A673 (cell line): ENCODE measurements at regions not wholly inside any gene's neighbourhood (a gene's known extent, or its start where the extent isn't known, plus 50 kb on each side); places are given as distances from the start of the nearest gene placed in this dataset.

Source experiments
- BruUV-seq: library from RNA; stranded (reverse); fragments of 400-500 nt; replicated peaks from 2 replicates; lab custom pipeline; 2021; lab: Mats Ljungman, UMichigan
- CTCF ChIA-PET: fragments of 300-600 bp; sonication (Branson Sonifier 250); formaldehyde crosslinking; loops from one replicate; lab custom pipeline; 2022; ENCODE audit warnings: antibody characterized with exemption; lab: Charles Lee
- POLR2A ChIA-PET: fragments of 300-600 bp; sonication (Branson Sonifier 250); formaldehyde crosslinking; loops from one replicate; lab custom pipeline; 2022; ENCODE audit warnings: antibody characterized with exemption; ENCODE audit not compliant: low non-redundant PET; lab: Charles Lee
- DNase-seq: peaks from one replicate; pipeline ENCODE4 v3.0.0-alpha.2; 2015; ENCODE audit warnings: low spot score
- H3K27ac ChIP-seq: fragments of 200-600 bp; sonication (generic); 2 replicates; pipeline ENCODE4 v1.5.1; 2016; ENCODE audit warnings: mixed run types, low read depth, mild to moderate bottlenecking, mixed read lengths, antibody characterized with exemption, low read length; ENCODE audit not compliant: poor library complexity, severe bottlenecking
- H3K27me3 ChIP-seq: fragments of 200-600 bp; sonication (generic); replicated peaks from 2 replicates; pipeline ENCODE4 v1.6.1; 2017; ENCODE audit warnings: mixed run types, low read depth, mild to moderate bottlenecking, mixed read lengths, antibody characterized with exemption, low read length; ENCODE audit not compliant: insufficient read depth, poor library complexity
- H3K36me3 ChIP-seq: fragments of 200-600 bp; sonication (generic); 2 replicates; pipeline ENCODE4 v1.6.1; 2016; ENCODE audit warnings: mixed run types, mild to moderate bottlenecking, mixed read lengths, antibody characterized with exemption, low read length; ENCODE audit not compliant: insufficient read depth, poor library complexity, severe bottlenecking
- H3K4me1 ChIP-seq: fragments of 200-600 bp; sonication (generic); 2 replicates; pipeline ENCODE4 v1.6.1; 2017; ENCODE audit warnings: mixed run types, mild to moderate bottlenecking, mixed read lengths, antibody characterized with exemption, low read length; ENCODE audit not compliant: insufficient read depth, poor library complexity, severe bottlenecking
- H3K4me3 ChIP-seq: fragments of 200-600 bp; sonication (generic); 2 replicates; pipeline ENCODE4 v1.5.1; 2016; ENCODE audit warnings: low read depth, mixed run types, mild to moderate bottlenecking, mixed read lengths, low read length; ENCODE audit not compliant: poor library complexity, severe bottlenecking
- H3K9me3 ChIP-seq: fragments of 200-600 bp; sonication (generic); 2 replicates; pipeline ENCODE4 v1.6.1; 2016; ENCODE audit warnings: mixed run types, low read depth, mild to moderate bottlenecking, mixed read lengths, antibody characterized with exemption, low read length; ENCODE audit not compliant: poor library complexity, severe bottlenecking
- EZH2 ChIP-seq: fragments of 200-600 bp; sonication (generic); IDR thresholded peaks from 2 replicates; pipeline ENCODE4 v1.6.1; 2017; ENCODE audit warnings: borderline replicate concordance, low read depth, mild to moderate bottlenecking, mixed read lengths, antibody characterized with exemption, low read length; ENCODE audit not compliant: poor library complexity, severe bottlenecking
- intact Hi-C: fragments of 100-400 bp; cut with micrococcal nuclease; formaldehyde crosslinking; loops from one replicate; pipeline ENCODE4 v1.10.0; 2022; ENCODE audit not compliant: unreplicated experiment
- TF ChIP-seq, protein P1 (sequence below): fragments of 300-800, 200-600 bp; sonication (generic); conservative IDR thresholded peaks from 2 replicates; pipeline ENCODE4 v1.5.1; 2017; ENCODE audit warnings: low read depth, mild to moderate bottlenecking, antibody characterized with exemption, low read length, moderate library complexity, mixed read lengths

DNA sequence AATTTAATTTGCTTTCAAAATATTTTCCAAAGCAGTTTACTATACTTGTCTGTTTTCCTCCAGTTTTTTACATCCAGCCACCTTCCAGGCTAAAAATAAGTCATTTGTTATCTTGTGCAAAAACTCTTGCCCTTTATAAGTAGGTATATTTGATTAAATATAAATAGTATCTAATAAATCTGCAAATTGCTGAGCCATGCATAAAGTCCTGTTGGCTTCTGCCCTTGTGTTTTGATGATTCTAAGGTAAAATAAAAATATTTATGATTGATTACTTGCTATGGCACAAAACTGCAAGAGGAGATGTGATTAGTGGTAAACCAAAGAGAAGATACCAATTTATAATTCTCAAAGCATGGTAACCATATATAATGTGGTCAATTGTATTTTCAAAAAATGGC, 1026.7 kb downstream of the EPHA3 start:
- ChIA-PET CTCF (no interaction called here), POLR2A (no interaction called here)
- Histone ChIP-seq H3K9me3 (no peaks in the 10 kb centered on the region), H3K36me3 (no peaks in the 10 kb centered on the region), H3K27ac (no peak overlapping the region), H3K4me3 (no peak overlapping the region), H3K4me1 (no peaks in the 10 kb centered on the region), H3K27me3 (no peaks in the 10 kb centered on the region)
- DNase-seq, result no peak
- TF ChIP-seq, protein P1, sequence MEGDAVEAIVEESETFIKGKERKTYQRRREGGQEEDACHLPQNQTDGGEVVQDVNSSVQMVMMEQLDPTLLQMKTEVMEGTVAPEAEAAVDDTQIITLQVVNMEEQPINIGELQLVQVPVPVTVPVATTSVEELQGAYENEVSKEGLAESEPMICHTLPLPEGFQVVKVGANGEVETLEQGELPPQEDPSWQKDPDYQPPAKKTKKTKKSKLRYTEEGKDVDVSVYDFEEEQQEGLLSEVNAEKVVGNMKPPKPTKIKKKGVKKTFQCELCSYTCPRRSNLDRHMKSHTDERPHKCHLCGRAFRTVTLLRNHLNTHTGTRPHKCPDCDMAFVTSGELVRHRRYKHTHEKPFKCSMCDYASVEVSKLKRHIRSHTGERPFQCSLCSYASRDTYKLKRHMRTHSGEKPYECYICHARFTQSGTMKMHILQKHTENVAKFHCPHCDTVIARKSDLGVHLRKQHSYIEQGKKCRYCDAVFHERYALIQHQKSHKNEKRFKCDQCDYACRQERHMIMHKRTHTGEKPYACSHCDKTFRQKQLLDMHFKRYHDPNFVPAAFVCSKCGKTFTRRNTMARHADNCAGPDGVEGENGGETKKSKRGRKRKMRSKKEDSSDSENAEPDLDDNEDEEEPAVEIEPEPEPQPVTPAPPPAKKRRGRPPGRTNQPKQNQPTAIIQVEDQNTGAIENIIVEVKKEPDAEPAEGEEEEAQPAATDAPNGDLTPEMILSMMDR, result no peak
- no TSS peak for BruUV-seq
- intact Hi-C loops, result no loop called here

DNA sequence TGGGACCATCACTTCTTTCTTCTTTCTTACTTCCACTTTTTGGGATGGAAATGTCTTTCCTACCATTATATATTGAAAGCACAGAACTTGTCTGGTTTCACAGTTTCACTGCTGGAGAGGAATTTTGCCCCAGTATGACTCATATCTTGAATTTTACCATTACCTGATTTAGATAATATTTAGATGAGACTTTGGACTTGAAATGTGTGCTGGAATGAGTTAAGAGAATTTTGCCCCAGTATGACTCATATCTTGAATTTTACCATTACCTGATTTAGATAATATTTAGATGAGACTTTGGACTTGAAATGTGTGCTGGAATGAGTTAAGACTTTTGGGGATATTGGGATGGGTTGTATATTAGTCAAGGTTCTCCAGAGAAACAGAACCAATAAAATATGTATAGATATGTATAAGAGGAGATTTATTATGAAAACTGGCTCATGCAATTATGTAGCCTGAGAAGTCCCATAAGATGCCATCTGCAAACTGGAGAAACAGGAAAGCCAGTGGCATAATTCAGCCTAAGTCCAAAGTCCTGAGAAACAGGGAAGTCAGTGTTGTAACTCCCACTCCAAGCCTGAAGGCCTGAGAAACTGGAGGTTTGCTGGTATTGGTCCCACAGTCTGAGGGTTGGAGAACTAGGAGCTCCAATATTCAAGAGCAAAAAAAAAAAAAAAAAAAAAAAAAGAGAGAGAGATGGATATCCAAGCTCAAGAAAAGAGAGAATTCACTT, 1029.2 kb downstream of the EPHA3 start:
- intact Hi-C loops, result no loop called here
- no peak overlapping the region for H3K27ac ChIP-seq
- POLR2A ChIA-PET, result no interaction called here

DNA sequence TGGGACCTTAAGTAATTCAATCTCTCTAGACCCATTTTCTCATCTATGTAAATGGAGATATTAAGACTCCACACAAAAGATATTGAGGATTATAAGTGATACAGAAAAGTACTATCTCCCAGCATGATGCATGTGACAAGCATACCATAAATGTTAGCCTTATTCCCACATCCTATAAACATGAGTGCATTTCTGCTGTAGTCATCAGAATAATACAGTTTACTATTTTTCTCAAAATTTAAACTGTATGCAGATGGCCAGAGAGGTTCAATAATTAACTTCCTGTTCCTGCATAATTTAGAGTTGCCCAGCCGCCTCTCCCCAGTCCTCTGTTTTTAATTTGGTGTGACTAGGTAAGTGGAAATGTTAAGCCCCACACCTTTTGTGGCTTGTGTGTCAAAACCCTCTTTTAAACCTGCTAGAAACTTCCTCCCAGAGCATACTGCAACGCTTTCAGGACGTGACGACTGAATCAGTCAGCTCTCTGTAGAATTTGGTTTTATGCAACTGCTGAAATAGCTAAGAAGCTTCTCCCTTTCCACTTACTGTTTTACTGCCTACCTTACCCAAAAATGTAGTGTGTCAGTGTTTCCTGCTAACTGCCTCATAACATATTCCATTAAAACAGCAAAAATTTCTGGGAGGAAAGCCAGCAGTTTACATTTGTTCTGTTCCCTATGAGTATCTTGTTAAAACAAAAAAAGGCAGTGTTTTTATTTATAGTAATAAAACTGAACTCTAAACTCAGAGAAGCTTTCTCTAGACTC, 1037.9 kb downstream of the EPHA3 start:
- no TSS peak for BruUV-seq
- intact Hi-C loops, result no loop called here
- no peaks in the 10 kb centered on the region for H3K27me3 ChIP-seq
- TF ChIP-seq, protein P1, result no peak
- no peak for TF ChIP-seq EZH2
- ChIA-PET POLR2A (no interaction called here), CTCF (no interaction called here)
- no peaks in the 10 kb centered on the region for H3K36me3 ChIP-seq
- DNase-seq, result peak; percentile 21
- H3K9me3 ChIP-seq, result no peaks in the 10 kb centered on the region
- H3K27ac ChIP-seq, result peak overlapping the region; percentile 16
- peaks cover 12% of the 10 kb centered on the region for H3K4me1 ChIP-seq
- H3K4me3 ChIP-seq, result no peak overlapping the region

More for the DNA sequence above, 1029.2 kb downstream of the EPHA3 start:
- Histone ChIP-seq H3K4me3 (no peak overlapping the region), H3K4me1 (no peaks in the 10 kb centered on the region), H3K9me3 (no peaks in the 10 kb centered on the region), H3K27me3 (no peaks in the 10 kb centered on the region), H3K36me3 (no peaks in the 10 kb centered on the region)
- no TSS peak for BruUV-seq
- CTCF ChIA-PET, result no interaction called here
- DNase-seq, result no peak
- TF ChIP-seq EZH2, result no peak
- TF ChIP-seq, protein P1, result no peak
